Fibroblast of pulmonary artery (primary cell): ENCODE measurements at regions not wholly inside any gene's neighbourhood (a gene's known extent, or its start where the extent isn't known, plus 50 kb on each side); places are given as distances from the start of the nearest gene placed in this dataset.

Source experiments
- DNase-seq: peaks from one replicate; pipeline ENCODE4 v3.0.0-alpha.2; 2010; ENCODE audit warnings: low read depth
- H3K4me3 ChIP-seq: replicated peaks from 2 replicates; pipeline ENCODE4 v1.5.1; 2011; ENCODE audit warnings: low read depth, mild to moderate bottlenecking, control low read depth, low read length, moderate library complexity
- CTCF ChIP-seq: IDR thresholded peaks from 2 replicates; pipeline ENCODE4 v1.5.1; 2011; ENCODE audit warnings: mild to moderate bottlenecking, control low read depth, low read length, inconsistent platforms; ENCODE audit errors: missing control alignments

GRCh38 chr13:86731987-86732386 lies 932.8 kb upstream of the SLITRK6 start:
- no peak for DNase-seq
- TF ChIP-seq CTCF, result no peak
- no peak overlapping the region for H3K4me3 ChIP-seq

- TF ChIP-seq CTCF, result no peak
- no peak overlapping the region for H3K4me3 ChIP-seq
- DNase-seq, result no peak
Measured at GRCh38 chr13:86737334-86737932, 933.7 kb upstream of the SLITRK5 start.

DNA sequence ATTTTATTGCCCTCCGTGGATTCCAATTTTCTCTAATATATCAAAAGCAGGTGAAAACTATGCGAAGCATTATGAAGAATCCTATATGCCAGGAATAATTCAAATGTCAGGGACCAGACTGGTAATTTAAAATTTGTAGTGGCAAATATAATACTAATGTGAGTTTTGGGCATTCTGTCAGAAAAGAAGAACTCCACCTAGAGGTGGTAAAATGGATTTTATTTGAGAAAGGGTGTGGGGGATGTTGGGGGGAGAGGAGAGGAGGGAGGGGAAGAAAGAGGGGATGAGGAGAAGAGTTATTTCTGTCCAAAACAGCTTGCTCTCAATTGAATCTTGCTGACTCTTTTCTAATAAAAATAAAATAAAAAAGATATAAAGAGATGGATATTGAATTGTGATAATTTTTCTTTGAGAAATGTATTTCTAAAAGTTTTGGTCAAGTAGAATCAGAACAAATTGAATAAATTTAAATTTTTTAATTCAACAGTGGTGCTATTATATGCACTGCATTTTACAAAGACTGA lies 929.3 kb upstream of the SLITRK5 start:
- no peak for DNase-seq
- H3K4me3 ChIP-seq, result no peak overlapping the region
- no peak for TF ChIP-seq CTCF

DNA sequence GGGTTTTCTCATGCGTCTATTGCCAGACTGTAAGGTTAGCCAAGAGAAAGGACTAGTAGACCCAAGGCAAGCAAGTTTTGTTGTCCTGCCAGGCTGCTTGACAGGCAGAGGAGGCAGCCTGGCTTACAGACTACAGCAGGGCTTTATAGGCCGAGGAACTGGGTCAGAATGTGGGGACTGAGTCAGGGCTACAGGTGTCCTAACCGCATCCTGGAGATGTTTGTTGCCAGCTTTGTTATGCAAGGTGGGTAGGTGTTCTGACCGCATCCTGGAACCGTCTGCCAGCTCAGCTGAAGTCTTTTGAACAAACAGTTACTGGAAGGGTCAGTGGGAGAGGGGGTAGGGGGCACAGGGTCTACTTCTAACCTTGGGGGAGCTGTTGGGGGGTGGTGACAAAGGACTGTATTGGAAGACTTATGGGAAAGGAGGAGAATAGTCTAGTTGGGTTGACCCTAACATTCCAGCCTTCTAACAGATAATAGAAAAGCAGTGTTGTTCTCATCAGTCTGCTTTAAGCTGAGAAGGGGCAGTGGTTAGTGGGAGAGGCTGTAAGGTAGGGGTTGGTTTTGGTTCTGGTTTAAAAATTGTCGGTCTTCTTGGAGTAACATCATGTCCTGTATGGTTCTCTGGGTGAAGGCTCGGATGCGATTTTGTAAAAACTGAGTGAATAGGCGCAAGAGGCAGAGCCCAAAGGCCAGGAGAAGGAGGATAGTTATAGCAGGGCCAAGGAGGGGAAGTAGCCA lies 913.8 kb upstream of the SLITRK5 start:
- no peak for TF ChIP-seq CTCF
- H3K4me3 ChIP-seq, result no peak overlapping the region
- no peak for DNase-seq

DNA sequence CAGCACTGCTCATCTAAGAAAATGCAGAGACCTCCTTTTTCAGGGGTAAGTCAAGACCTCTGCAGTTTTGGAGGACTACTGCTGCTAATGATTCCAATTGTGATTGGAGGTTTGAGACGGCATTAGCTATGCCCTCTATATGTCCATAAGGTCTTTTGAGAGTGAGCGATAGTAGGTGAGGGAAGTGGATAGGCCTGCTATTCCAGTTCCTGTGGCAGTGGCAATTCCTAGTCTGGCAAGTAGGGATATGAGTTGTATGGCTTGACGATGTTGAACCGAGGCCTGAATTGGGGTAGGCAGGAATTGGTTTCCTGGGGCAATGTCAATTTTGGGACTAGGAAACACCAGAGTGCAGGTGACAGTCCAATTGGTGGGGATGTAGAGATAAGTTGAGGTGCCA lies 913.1 kb upstream of the SLITRK5 start:
- TF ChIP-seq CTCF, result no peak
- DNase-seq, result no peak
- no peak overlapping the region for H3K4me3 ChIP-seq

GRCh38 chr13:86760620-86761019 lies 910.6 kb upstream of the SLITRK5 start:
- DNase-seq, result no peak
- TF ChIP-seq CTCF, result no peak
- no peak overlapping the region for H3K4me3 ChIP-seq

DNA sequence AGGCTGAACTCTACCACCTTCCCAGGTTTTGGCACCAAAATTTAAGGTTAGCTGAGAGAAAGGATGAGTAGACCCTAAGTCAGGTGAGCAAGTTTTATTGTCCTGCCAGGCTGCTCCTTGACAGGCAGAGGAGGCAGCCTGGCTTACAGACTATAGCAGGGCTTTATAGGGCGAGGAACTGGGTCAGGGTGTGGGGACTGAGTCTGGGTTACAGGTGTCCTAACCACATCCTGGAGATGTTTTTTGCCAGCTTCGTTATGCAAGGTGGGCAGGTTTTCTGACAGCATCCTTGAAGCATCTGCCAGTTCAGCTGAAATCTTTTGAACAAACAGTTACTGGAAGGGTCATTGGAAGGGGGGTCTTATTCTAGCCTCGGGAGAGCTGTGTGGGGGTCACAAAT lies 905.7 kb upstream of the SLITRK5 start:
- no peak for TF ChIP-seq CTCF
- no peak for DNase-seq
- H3K4me3 ChIP-seq, result no peak overlapping the region
